A549 (cell line): ENCODE measurements at regions not wholly inside any gene's neighbourhood (a gene's known extent, or its start where the extent isn't known, plus 50 kb on each side); places are given as distances from the start of the nearest gene placed in this dataset.

ENCODE experiments used
- PBX3 ChIP-seq: IDR thresholded peaks from 2 replicates; pipeline ENCODE4 v1.6.1; 2012
- TF ChIP-seq, protein P1 (sequence below): fragments of >200 bp; sonication (Bioruptor Twin); formaldehyde crosslinking; IDR thresholded peaks from 3 replicates; pipeline ENCODE4 v1.5.1; 2016
- TF ChIP-seq, protein P2 (sequence below): fragments of 250-450 bp; sonication (Bioruptor Pico); IDR thresholded peaks from 2 replicates; pipeline ENCODE4 v1.5.0; 2021; ENCODE audit warnings: mild to moderate bottlenecking, moderate library complexity, borderline replicate concordance

DNA sequence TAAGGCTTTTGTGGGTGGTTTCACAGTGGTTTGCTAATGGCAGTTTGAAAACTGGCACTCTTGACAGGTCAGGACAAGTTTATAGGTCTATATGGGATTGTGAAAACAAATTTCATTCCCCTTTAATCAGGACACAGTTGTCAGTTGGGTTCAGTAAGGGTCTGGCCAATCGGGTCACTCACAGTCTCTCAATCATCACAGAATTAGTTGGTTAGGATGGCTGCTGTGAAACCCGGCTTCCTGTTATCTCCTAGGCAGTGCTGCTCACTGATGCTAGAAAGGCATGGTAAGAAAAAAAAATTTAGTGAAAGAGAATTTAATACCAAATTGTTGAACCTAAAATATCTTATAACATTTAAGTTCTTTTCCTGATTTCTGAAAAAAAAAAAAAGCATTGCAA, 1730.1 kb downstream of the EFNB2 start:
- TF ChIP-seq, protein P1, sequence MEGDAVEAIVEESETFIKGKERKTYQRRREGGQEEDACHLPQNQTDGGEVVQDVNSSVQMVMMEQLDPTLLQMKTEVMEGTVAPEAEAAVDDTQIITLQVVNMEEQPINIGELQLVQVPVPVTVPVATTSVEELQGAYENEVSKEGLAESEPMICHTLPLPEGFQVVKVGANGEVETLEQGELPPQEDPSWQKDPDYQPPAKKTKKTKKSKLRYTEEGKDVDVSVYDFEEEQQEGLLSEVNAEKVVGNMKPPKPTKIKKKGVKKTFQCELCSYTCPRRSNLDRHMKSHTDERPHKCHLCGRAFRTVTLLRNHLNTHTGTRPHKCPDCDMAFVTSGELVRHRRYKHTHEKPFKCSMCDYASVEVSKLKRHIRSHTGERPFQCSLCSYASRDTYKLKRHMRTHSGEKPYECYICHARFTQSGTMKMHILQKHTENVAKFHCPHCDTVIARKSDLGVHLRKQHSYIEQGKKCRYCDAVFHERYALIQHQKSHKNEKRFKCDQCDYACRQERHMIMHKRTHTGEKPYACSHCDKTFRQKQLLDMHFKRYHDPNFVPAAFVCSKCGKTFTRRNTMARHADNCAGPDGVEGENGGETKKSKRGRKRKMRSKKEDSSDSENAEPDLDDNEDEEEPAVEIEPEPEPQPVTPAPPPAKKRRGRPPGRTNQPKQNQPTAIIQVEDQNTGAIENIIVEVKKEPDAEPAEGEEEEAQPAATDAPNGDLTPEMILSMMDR = no peak
- no peak for TF ChIP-seq PBX3
- TF ChIP-seq, protein P2, sequence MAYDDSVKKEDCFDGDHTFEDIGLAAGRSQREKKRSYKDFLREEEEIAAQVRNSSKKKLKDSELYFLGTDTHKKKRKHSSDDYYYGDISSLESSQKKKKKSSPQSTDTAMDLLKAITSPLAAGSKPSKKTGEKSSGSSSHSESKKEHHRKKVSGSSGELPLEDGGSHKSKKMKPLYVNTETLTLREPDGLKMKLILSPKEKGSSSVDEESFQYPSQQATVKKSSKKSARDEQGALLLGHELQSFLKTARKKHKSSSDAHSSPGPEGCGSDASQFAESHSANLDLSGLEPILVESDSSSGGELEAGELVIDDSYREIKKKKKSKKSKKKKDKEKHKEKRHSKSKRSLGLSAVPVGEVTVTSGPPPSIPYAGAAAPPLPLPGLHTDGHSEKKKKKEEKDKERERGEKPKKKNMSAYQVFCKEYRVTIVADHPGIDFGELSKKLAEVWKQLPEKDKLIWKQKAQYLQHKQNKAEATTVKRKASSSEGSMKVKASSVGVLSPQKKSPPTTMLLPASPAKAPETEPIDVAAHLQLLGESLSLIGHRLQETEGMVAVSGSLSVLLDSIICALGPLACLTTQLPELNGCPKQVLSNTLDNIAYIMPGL (CRISPR knock-in tag) = no peak
